IgD-negative memory B cell (primary cell): ENCODE measurements at regions not wholly inside any gene's neighbourhood (a gene's known extent, or its start where the extent isn't known, plus 50 kb on each side); places are given as distances from the start of the nearest gene placed in this dataset.

Source experiments
- H3K27ac Mint-ChIP-seq, 3 donors: one replicate each; pipeline ENCODE4 v1.8.0; 2020 to 2022; ENCODE audit warnings: mild to moderate bottlenecking in 3 of 3, mixed read lengths in 3 of 3, moderate library complexity in 1 of 3
- H3K27me3 Mint-ChIP-seq: one replicate; pipeline ENCODE4 v1.8.0; 2021; ENCODE audit warnings: mixed read lengths
- H3K36me3 Mint-ChIP-seq: one replicate; pipeline ENCODE4 v1.8.0; 2020; ENCODE audit warnings: mild to moderate bottlenecking, mixed read lengths
- H3K4me1 Mint-ChIP-seq, 3 donors: one replicate each; pipeline ENCODE4 v1.8.0; 2020 to 2022; ENCODE audit warnings: mixed read lengths in 3 of 3, mild to moderate bottlenecking in 1 of 3
- H3K4me3 Mint-ChIP-seq, 4 donors: one replicate each; pipeline ENCODE4 v1.8.0; 2020 to 2022; ENCODE audit warnings: mild to moderate bottlenecking in 4 of 4, mixed read lengths in 4 of 4, moderate library complexity in 3 of 4
- H3K9me3 Mint-ChIP-seq, 3 donors: one replicate each; pipeline ENCODE4 v1.8.0; 2020 to 2021; ENCODE audit warnings: mixed read lengths in 3 of 3, mild to moderate bottlenecking in 1 of 3

GRCh38 chr5:82821846-82822633 is 255.2 kb downstream of the TMEM167A start:
- H3K36me3 Mint-ChIP-seq: no peaks in the 10 kb centered on the region
- H3K4me1 Mint-ChIP-seq: peaks cover 10 to 21% (median 14%) of the 10 kb centered on the region in 3 donors
- H3K27me3 Mint-ChIP-seq: no peaks in the 10 kb centered on the region
- peak overlapping the region in 2 of 3 donors; percentile 28 for H3K27ac Mint-ChIP-seq
- peak overlapping the region in 1 of 4 donors; percentile 69 for H3K4me3 Mint-ChIP-seq
- H3K9me3 Mint-ChIP-seq: no peaks in the 10 kb centered on the region

DNA sequence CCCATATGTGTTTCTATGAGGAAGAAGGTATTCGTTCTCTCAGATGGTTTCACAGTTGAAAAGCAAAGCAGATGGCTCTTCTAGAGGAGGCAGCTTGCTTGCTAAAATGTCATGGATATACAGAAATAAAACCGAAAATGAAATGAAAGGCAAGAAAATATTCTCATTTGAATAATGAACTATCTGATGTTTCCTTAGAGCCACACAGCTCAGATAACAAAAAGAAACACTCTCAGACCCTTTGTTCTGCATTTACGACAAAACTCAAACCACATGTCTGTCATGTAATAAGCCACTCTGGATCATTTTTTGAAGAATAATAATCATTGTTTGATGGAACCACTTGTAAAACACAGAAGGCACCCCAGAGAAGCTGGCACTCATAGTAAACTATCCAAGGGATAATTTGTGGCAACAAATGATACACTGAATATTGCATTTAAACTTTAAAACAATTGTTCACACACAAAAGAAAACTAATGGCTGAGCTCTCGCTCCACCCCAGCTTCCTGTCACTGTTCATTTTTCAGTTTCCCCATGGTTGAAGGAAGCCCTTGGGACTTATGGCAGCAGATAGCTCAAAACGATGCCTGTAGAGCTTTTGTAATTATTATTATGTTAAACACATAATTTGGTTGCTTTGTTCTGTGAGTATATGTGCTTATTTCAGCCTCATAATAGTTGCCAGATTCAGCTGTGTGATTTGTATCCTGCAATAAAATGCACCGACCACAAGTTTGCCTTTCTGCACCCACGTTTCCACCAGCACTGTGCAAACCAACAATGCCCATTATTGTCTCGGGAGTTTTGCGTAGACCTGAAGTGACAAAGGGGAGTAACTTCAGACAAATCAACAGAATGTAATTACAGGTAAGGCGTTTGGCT is 256.0 kb downstream of the TMEM167A start:
- Mint-ChIP-seq H3K27me3 (no peaks in the 10 kb centered on the region), H3K36me3 (no peaks in the 10 kb centered on the region), H3K4me1 (peaks cover 10 to 21% (median 14%) of the 10 kb centered on the region in 3 donors), H3K4me3 (peak overlapping the region; percentile 12 to 72 (median 62)), H3K27ac (peak overlapping the region; percentile 28 to 37 (median 33)), H3K9me3 (no peaks in the 10 kb centered on the region)

DNA sequence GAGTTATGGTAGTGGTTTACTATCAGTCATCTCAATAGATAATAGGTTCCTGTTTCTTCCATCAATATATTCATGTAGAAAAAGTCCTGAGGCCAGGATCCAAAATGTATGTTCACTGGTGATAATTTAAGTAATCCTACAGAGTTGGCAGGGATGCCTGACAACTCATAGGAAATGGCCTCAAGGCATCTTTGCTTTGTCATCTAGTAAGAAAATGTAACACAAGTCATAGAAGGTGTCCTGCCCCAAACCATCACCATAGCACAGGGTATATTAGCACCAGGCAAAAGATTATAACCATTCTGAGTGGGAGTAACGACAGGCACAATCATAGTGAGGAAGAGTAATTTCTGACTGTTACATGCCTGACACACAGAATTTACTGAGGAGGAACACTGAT is 257.0 kb downstream of the TMEM167A start:
- Mint-ChIP-seq H3K36me3 (no peaks in the 10 kb centered on the region), H3K9me3 (no peaks in the 10 kb centered on the region), H3K4me1 (peaks cover 10 to 21% (median 14%) of the 10 kb centered on the region in 3 donors), H3K27me3 (no peaks in the 10 kb centered on the region), H3K4me3 (no peak overlapping the region), H3K27ac (no peak overlapping the region)

GRCh38 chr5:82817897-82818676 is 259.1 kb downstream of the TMEM167A start:
- Mint-ChIP-seq H3K36me3 (no peaks in the 10 kb centered on the region), H3K4me1 (peaks cover 12 to 19% (median 14%) of the 10 kb centered on the region in 3 donors), H3K4me3 (peak overlapping the region in 1 of 4 donors; percentile 54), H3K27me3 (no peaks in the 10 kb centered on the region), H3K9me3 (no peaks in the 10 kb centered on the region), H3K27ac (no peak overlapping the region)

- Mint-ChIP-seq H3K4me1 (peaks cover 14 to 17% (median 14%) of the 10 kb centered on the region in 3 donors), H3K27me3 (no peaks in the 10 kb centered on the region), H3K36me3 (no peaks in the 10 kb centered on the region), H3K9me3 (no peaks in the 10 kb centered on the region), H3K4me3 (no peak overlapping the region), H3K27ac (no peak overlapping the region)
Observed at GRCh38 chr5:82816926-82817325, 260.3 kb downstream of the TMEM167A start.

- Mint-ChIP-seq H3K4me1 (peaks cover 7 to 12% (median 11%) of the 10 kb centered on the region in 3 donors), H3K36me3 (no peaks in the 10 kb centered on the region), H3K4me3 (no peak overlapping the region), H3K27ac (no peak overlapping the region), H3K9me3 (peaks cover 0 to 2% (median 0%) of the 10 kb centered on the region in 3 donors), H3K27me3 (no peaks in the 10 kb centered on the region)
Observed at GRCh38 chr5:82815871-82816270, 261.3 kb downstream of the TMEM167A start.

GRCh38 chr5:82813861-82814260 is 263.3 kb downstream of the TMEM167A start:
- Mint-ChIP-seq H3K4me1 (peaks cover 0 to 7% (median 0%) of the 10 kb centered on the region in 3 donors), H3K4me3 (no peak overlapping the region), H3K27ac (no peak overlapping the region), H3K36me3 (no peaks in the 10 kb centered on the region), H3K9me3 (peaks cover 0 to 2% (median 0%) of the 10 kb centered on the region in 3 donors), H3K27me3 (no peaks in the 10 kb centered on the region)

- H3K4me3 Mint-ChIP-seq: no peak overlapping the region
- no peaks in the 10 kb centered on the region for H3K36me3 Mint-ChIP-seq
- H3K27ac Mint-ChIP-seq: no peak overlapping the region
- H3K27me3 Mint-ChIP-seq: no peaks in the 10 kb centered on the region
- H3K9me3 Mint-ChIP-seq: peaks cover 0 to 2% (median 0%) of the 10 kb centered on the region in 3 donors
- peaks cover 0 to 4% (median 0%) of the 10 kb centered on the region in 3 donors for H3K4me1 Mint-ChIP-seq
Observed at GRCh38 chr5:82812575-82812974, 264.6 kb downstream of the TMEM167A start.

GRCh38 chr5:82811490-82811889 is 265.7 kb downstream of the TMEM167A start:
- Mint-ChIP-seq H3K27me3 (no peaks in the 10 kb centered on the region), H3K4me1 (peaks cover 0 to 4% (median 0%) of the 10 kb centered on the region in 3 donors), H3K36me3 (no peaks in the 10 kb centered on the region), H3K4me3 (no peak overlapping the region), H3K9me3 (peaks cover 0 to 2% (median 0%) of the 10 kb centered on the region in 3 donors), H3K27ac (no peak overlapping the region)

GRCh38 chr5:82809420-82810143 is 267.6 kb downstream of the TMEM167A start:
- H3K9me3 Mint-ChIP-seq: peaks cover 0 to 2% (median 0%) of the 10 kb centered on the region in 3 donors
- no peak overlapping the region for H3K4me3 Mint-ChIP-seq
- no peak overlapping the region for H3K27ac Mint-ChIP-seq
- H3K36me3 Mint-ChIP-seq: no peaks in the 10 kb centered on the region
- peaks cover 0 to 2% (median 0%) of the 10 kb centered on the region in 3 donors for H3K4me1 Mint-ChIP-seq
- no peaks in the 10 kb centered on the region for H3K27me3 Mint-ChIP-seq

DNA sequence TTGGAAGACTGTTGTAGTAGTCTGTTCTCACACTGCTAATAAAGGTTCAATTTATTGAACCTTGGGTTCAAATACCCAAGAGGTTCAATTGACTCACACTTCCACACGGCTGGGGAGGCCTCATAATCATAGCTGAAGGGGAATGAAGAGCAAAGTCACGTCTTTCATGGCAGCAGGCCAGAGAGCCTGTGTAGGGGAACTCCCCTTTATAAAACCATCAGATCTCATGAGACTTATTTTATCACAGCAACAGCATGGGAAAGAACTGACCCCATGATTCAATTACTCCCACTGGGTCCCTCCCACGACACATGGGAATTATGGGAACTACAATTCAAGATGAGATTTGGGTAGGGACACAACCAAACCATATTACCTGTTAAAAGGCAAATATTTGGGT is 268.2 kb downstream of the TMEM167A start:
- no peaks in the 10 kb centered on the region for H3K36me3 Mint-ChIP-seq
- peaks cover 0 to 1% (median 0%) of the 10 kb centered on the region in 3 donors for H3K4me1 Mint-ChIP-seq
- peaks cover 0 to 2% (median 0%) of the 10 kb centered on the region in 3 donors for H3K9me3 Mint-ChIP-seq
- H3K27me3 Mint-ChIP-seq: no peaks in the 10 kb centered on the region
- H3K27ac Mint-ChIP-seq: no peak overlapping the region
- H3K4me3 Mint-ChIP-seq: no peak overlapping the region

DNA sequence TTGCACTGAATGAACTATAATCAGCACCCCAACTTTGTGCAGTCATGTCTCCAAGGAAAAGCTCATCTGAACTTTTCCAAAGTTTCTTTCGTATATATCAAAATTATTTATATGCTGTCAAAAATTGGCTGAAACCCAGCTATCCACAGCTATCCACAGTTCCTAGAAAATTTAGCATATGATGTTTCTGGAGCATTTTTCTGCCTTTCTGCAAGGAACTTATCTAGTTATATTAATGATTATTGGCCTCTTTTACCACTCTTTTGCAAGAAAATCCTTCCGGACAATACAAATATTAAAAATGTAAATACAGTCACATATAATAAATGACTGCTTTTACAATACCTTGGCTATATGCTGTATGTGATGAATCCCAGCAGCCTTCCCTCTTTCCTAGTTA is 270.2 kb downstream of the TMEM167A start:
- no peaks in the 10 kb centered on the region for H3K36me3 Mint-ChIP-seq
- no peak overlapping the region for H3K27ac Mint-ChIP-seq
- H3K27me3 Mint-ChIP-seq: no peaks in the 10 kb centered on the region
- H3K4me3 Mint-ChIP-seq: no peak overlapping the region
- H3K9me3 Mint-ChIP-seq: peaks cover 0 to 2% (median 0%) of the 10 kb centered on the region in 3 donors
- no peaks in the 10 kb centered on the region for H3K4me1 Mint-ChIP-seq

DNA sequence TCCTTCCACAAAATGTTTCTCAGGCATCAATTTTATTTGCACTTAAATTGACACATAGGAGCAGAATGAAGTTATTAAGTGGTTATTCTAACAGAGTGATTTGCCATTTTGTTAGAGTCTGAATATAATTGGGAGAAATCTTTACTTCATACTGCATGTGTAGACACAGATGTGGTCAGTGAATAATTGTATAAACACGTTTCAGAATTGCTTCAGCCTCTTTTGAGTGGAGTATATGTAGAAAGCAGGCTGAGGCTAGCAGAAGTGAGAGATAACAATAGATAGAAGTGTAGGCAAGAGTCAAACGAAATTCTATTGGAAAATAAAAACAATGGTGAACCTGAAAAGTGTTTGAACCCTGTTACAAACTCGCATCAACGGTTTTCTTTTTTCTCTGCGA is 270.7 kb downstream of the TMEM167A start:
- H3K27me3 Mint-ChIP-seq: no peaks in the 10 kb centered on the region
- no peaks in the 10 kb centered on the region for H3K36me3 Mint-ChIP-seq
- H3K4me3 Mint-ChIP-seq: no peak overlapping the region
- no peaks in the 10 kb centered on the region for H3K4me1 Mint-ChIP-seq
- H3K27ac Mint-ChIP-seq: no peak overlapping the region
- peaks cover 0 to 2% (median 0%) of the 10 kb centered on the region in 3 donors for H3K9me3 Mint-ChIP-seq

DNA sequence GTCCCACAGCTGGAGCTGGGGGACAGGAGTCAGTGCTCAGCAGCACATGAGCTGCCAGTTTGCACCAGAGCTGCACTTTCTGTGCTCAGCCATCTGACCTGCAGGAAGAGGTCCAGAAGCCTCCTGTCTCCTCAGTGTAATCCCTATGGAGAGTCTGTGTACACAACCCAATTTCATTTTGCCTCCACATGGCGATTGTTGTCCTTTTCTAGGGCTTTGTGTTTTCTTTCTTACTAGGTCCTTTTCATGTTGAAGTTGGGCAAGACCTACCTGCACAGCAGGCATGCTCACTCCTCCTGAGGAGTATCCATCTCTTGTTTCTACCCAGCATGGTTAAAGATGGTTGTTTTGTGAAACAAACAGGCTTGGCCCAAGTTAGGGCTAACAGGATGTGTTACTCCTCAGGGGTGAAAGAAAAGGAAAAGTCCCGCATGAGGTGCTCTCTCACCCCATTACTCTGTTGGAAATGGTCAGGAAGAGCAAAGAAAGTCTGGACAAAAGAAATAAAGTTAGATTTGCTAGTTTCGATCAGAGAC is 273.0 kb downstream of the TMEM167A start:
- Mint-ChIP-seq H3K4me1 (peaks cover 0 to 5% (median 0%) of the 10 kb centered on the region in 3 donors), H3K4me3 (no peak overlapping the region), H3K27ac (peak overlapping the region in 2 of 3 donors; percentile 27 to 33), H3K36me3 (no peaks in the 10 kb centered on the region), H3K27me3 (no peaks in the 10 kb centered on the region), H3K9me3 (no peaks in the 10 kb centered on the region)
